Motor neuron (in vitro differentiated cells): ENCODE measurements at regions not wholly inside any gene's neighbourhood (a gene's known extent, or its start where the extent isn't known, plus 50 kb on each side); places are given as distances from the start of the nearest gene placed in this dataset.
"Not testable (repeated sequence)": the region's sequence is repeated elsewhere in the genome, so short reads cannot be mapped to it uniquely, and the experiment has no call there.

Experiments
- ATAC-seq, 8 experiments: fragments of 200-7000 bp; cut with Tn5 transposase; replicated peaks in 6 of 8; 2 replicates each; pipeline ENCODE4 v1.8.0; 2021; ENCODE audit warnings: mild to moderate bottlenecking in 8 of 8, moderate library complexity in 8 of 8
- H3K27ac ChIP-seq, 2 donors: fragments of 250-450 bp; sonication (Bioruptor Pico); 2 replicates each; pipeline ENCODE4 v1.9.0; 2021; ENCODE audit warnings: antibody characterized with exemption in 2 of 2, mild to moderate bottlenecking in 2 of 2, moderate library complexity in 1 of 2
- H3K4me1 ChIP-seq, 2 donors: fragments of 250-450 bp; sonication (Bioruptor Pico); replicated peaks in 1 of 2; 2 replicates each; pipeline ENCODE4 v1.6.1; 2021; ENCODE audit warnings: antibody characterized with exemption in 2 of 2, mild to moderate bottlenecking in 2 of 2, moderate library complexity in 1 of 2
- H3K4me3 ChIP-seq, 5 donors: fragments of 250-450 bp; sonication (Bioruptor Pico); 2 replicates each; pipeline ENCODE4 v1.9.0; 2021; ENCODE audit warnings: antibody characterized with exemption in 5 of 5, mild to moderate bottlenecking in 5 of 5, moderate library complexity in 4 of 5
- WGBS, 10 experiments: fragments of 450-650 bp; shearing (Covaris generic); methylation state at CpG; one replicate each; pipeline ENCODE4 v1.0.0; 2022; 5-methylcytosine and 5-hydroxymethylcytosine counted together
- in situ Hi-C, 9 experiments: fragments of 400-800 bp; cut with MboI; loops; one replicate each; pipeline ENCODE4 v1.15.0; 2021; ENCODE audit warnings: low sequenced_read_pairs in 9 of 9, low pct_unique_long_range_greater_than_20kb in 2 of 9; ENCODE audit not compliant: unreplicated experiment in 9 of 9

GRCh38 chr18:35804377-35804776 lies 168.1 kb upstream of the RMP24 start:
- in situ Hi-C loops: no loop called here
- 0 to 75% (median 55%) methylated on average over 1 to 2 of the region's 2 CpGs; no CpG with 5 or more reads in 3 of the 10 experiments for WGBS, 10 experiments
- Histone ChIP-seq H3K27ac (no peak overlapping the region), H3K4me1 (peaks cover 3 to 13% of the 10 kb centered on the region in 2 donors), H3K4me3 (no peak overlapping the region)
- peak in 1 of 8 experiments; percentile 60 for ATAC-seq

DNA sequence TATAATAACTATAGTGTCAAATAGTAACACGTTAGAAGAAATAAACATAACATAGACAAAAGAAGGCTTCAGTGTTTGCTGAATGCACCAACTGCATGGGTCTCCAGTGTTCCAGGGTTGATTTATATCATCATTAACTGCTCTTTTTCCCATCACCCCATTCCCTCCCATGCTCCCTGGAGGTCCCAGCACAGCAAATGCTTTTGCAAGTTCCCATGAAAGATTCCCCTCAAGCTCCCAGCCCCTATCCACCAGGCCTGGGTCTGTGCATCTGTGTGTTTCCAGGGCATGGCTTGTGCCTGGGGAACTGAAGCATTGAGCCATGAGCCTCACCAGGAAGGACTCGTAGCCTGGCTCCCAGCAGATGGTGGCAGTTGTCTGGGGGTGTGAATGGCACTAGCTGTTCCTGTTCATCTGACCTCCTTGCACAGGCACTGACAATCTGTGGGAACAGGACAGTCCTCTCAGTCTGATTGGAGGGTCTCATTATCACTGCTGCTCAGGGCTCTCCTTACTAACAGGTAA lies 164.6 kb upstream of the RMP24 start:
- Histone ChIP-seq H3K4me3 (no peak overlapping the region), H3K27ac (no peak overlapping the region), H3K4me1 (peaks cover 5 to 13% of the 10 kb centered on the region in 2 donors)
- ATAC-seq: peak in 5 of 8 experiments; percentile 36 to 77 (median 72)
- WGBS, 10 experiments: 0 to 57% (median 24%) methylated on average over 1 to 2 of the region's 2 CpGs; no CpG with 5 or more reads in 2 of the 10 experiments
- in situ Hi-C loops: no loop called here

DNA sequence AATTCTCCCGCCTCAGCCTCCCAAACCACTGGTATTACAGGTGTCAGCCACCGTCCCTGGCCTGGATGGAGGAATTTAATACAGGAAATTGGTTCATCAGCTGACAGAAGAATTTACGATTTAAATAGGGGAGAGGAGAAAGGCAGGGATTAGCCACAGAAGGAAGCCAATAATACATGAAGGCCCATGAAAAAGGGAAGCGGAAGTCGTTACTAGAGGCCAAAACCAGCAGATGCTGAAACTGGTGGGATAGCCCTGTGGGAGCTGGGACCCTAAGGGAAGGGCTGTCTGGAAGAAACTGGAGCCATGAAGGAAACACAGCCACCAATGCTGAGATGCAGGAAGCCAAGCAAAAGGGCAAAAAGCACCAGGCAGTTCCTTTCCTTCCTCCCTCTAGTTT lies 163.7 kb upstream of the RMP24 start:
- in situ Hi-C loops: no loop called here
- Histone ChIP-seq H3K27ac (no peak overlapping the region), H3K4me3 (no peak overlapping the region), H3K4me1 (peaks cover 5 to 13% of the 10 kb centered on the region in 2 donors)
- WGBS, 10 experiments: 29 to 100% (median 88%) methylated on average over 1 to 4 of the region's 5 CpGs; no CpG with 5 or more reads in 4 of the 10 experiments
- ATAC-seq: no peak

DNA sequence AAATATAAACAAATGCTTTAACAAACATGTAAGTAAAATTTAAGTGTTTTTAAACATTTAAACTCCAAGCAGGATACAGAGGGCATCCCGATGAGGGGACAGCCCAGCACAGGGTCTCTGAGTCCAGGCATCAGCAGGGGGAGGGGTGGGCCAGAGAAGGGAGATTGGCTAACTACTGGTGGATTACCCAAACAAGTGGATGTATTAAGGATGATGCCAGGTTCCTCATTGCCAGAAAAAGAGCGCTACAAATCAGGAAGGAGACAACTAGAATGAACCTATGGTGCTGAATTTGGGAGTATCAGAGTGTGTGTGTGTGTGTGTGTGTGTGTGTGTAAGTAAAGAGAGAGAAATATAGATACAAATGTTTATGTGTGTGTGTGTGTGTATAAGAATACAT lies 162.0 kb upstream of the RMP24 start:
- Histone ChIP-seq H3K4me1 (peaks cover 5 to 13% of the 10 kb centered on the region in 2 donors), H3K4me3 (no peak overlapping the region), H3K27ac (no peak overlapping the region)
- 0 to 100% (median 70%) methylated on average over 1 to 2 of the region's 2 CpGs; no CpG with 5 or more reads in 2 of the 10 experiments for WGBS, 10 experiments
- no peak for ATAC-seq
- in situ Hi-C loops: no loop called here

DNA sequence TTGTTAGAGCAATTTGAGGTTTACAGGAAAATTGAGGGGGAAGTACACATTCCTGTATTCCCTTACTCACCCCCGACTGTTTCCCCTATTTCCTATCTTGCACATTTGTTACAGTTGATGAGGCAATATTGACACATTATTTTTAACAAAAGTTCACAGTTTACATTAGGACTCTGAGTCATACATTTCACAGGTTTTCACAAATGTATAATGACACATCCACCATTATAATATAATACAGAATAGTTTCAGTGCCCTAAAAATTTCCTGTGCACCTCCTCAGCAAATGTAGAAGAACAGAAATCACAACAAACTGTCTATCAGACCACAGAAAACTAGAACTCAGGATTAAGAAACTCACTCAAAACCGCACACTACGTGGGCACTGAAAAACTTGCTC lies 160.6 kb upstream of the RMP24 start:
- 42 to 98% (median 76%) methylated on average over 1 to 3 of the region's 3 CpGs; no CpG with 5 or more reads in 1 of the 10 experiments for WGBS, 10 experiments
- no peak for ATAC-seq
- Histone ChIP-seq H3K4me3 (no peak overlapping the region), H3K27ac (no peak overlapping the region), H3K4me1 (peaks cover 5 to 12% of the 10 kb centered on the region in 2 donors)
- in situ Hi-C loops: no loop called here

DNA sequence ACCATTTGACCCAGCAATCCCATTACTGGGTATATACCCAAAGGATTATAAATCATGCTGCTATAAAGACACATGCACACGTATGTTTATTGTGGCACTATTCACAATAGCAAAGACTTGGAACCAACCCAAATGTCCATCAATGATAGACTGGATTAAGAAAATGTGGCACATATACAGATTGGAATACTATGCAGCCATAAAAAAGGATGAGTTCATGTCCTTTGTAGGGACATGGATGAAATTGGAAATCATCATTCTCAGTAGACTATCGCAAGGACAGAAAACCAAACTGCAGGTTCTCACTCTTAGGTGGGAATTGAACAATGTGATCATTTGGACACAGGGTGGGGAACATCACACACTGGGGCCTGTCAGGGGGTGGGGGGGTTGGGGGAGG lies 157.5 kb upstream of the RMP24 start:
- H3K4me3 ChIP-seq, H3K4me1 ChIP-seq, H3K27ac ChIP-seq, in situ Hi-C loops, ATAC-seq: not testable (repeated sequence)
- 100% methylated on average over 1 of the region's 2 CpGs; no CpG with 5 or more reads in 9 of the 10 experiments for WGBS, 10 experiments

- peaks cover 0 to 5% of the 10 kb centered on the region in 2 donors for H3K4me1 ChIP-seq
- ATAC-seq: no peak
- no peak overlapping the region for H3K4me3 ChIP-seq
- no peak overlapping the region for H3K27ac ChIP-seq
- 35 to 100% (median 89%) methylated on average over 1 to 3 of the region's 3 CpGs; no CpG with 5 or more reads in 1 of the 10 experiments for WGBS, 10 experiments
- in situ Hi-C loops: no loop called here
Measured at GRCh38 chr18:35816003-35816402, 156.5 kb upstream of the RMP24 start.

- in situ Hi-C loops: no loop called here
- no peak overlapping the region for H3K4me3 ChIP-seq
- 60 to 100% (median 77%) methylated on average over 1 to 4 of the region's 11 CpGs; no CpG with 5 or more reads in 7 of the 10 experiments for WGBS, 10 experiments
- H3K27ac ChIP-seq: no peak overlapping the region
- ATAC-seq: no peak
- peaks cover 0 to 5% of the 10 kb centered on the region in 2 donors for H3K4me1 ChIP-seq
Measured at GRCh38 chr18:35817604-35818352, 154.7 kb upstream of the RMP24 start.

- 80 to 97% (median 91%) methylated on average over 1 to 9 of the region's 12 CpGs; no CpG with 5 or more reads in 7 of the 10 experiments for WGBS, 10 experiments
- H3K4me3 ChIP-seq: no peak overlapping the region
- H3K27ac ChIP-seq: no peak overlapping the region
- H3K4me1 ChIP-seq: peaks cover 0 to 5% of the 10 kb centered on the region in 2 donors
- in situ Hi-C loops: no loop called here
- ATAC-seq: no peak
Measured at GRCh38 chr18:35818353-35818667, 154.2 kb upstream of the RMP24 start.

DNA sequence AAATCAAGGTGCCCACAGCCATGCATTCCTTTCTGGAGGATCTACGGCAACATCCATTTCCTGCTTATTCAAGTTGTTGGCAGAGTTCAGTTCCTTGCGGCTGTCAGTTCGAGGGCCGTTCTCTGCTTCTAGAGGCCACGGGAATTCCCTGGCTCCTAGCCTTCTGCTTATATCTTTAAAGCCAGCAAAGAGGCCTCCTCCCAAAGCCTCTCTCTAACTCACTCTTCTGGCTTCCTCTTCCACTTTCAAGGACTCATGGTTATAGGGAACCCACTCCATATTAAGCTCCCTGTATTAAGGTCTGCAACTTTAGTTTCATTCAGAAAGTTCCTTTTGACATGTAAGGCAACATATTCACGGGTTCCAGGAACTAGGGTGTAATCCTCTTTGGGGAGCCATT lies 150.1 kb upstream of the RMP24 start:
- 13 to 98% (median 76%) methylated on average over 1 to 6 of the region's 6 CpGs; no CpG with 5 or more reads in 4 of the 10 experiments for WGBS, 10 experiments
- in situ Hi-C loops: no loop called here
- no peak overlapping the region for H3K4me3 ChIP-seq
- peak in 1 of 8 experiments; percentile 36 for ATAC-seq
- no peak overlapping the region for H3K27ac ChIP-seq
- H3K4me1 ChIP-seq: peaks cover 15 to 16% of the 10 kb centered on the region in 2 donors

- in situ Hi-C loops: no loop called here
Measured at GRCh38 chr18:35826477-35826876, 146.0 kb upstream of the RMP24 start.

DNA sequence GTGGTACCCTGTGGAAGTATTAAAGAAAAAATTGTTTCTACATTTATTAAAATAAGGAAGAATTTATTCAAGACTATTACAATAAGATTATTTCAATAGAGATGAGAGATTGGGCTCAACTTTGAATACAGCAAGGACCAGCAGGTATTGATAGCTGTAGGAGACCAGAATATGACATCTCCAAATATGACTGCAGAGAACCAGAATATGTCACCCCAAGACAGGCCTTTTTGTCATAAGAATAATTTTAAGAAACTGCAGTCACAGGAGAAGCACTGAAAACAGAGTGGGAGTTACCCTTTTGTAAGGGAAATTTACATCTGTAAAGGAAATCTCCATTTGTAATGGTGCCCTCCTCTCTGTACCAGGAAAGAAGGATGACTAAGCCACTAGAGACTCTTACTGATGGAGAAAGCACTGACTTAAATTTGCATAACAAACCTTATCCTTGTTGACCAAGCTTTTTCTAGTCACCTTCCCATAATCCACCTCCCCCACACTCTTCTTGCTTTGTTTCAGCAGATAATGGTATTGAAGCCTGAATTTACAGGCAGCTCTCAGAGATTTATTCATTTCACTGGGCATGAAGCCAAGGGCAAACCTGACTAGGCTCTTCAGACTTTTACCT lies 145.1 kb upstream of the RMP24 start:
- peaks cover 23 to 30% of the 10 kb centered on the region in 2 donors for H3K4me1 ChIP-seq
- in situ Hi-C loops: no loop called here
- H3K4me3 ChIP-seq: no peak overlapping the region
- H3K27ac ChIP-seq: peak overlapping the region; percentile 19 to 61
- peak; percentile 57 to 98 (median 96) for ATAC-seq

More at GRCh38 chr18:35826477-35826876, 146.0 kb upstream of the RMP24 start:
- H3K4me3 ChIP-seq: no peak overlapping the region
- ATAC-seq: no peak
- peaks cover 23 to 30% of the 10 kb centered on the region in 2 donors for H3K4me1 ChIP-seq
- peak overlapping the region; percentile 19 to 61 for H3K27ac ChIP-seq
- 83% methylated on average over 1 of the region's 1 CpG; no CpG with 5 or more reads in 9 of the 10 experiments for WGBS, 10 experiments

- in situ Hi-C loops: no loop called here
- ATAC-seq: peak in 4 of 8 experiments; percentile 10 to 26 (median 16)
- H3K27ac ChIP-seq: peak overlapping the region; percentile 10 to 31
Measured at GRCh38 chr18:35827903-35828275, 144.6 kb upstream of the RMP24 start.

More at GRCh38 chr18:35827903-35828275, 144.6 kb upstream of the RMP24 start:
- Histone ChIP-seq H3K4me1 (peaks cover 23 to 30% of the 10 kb centered on the region in 2 donors), H3K4me3 (no peak overlapping the region)
- WGBS, 10 experiments: 50 to 100% (median 90%) methylated on average over 2 of the region's 2 CpGs; no CpG with 5 or more reads in 2 of the 10 experiments
